ENCODE measurements at regions not wholly inside any gene's neighbourhood (a gene's known extent, or its start where the extent isn't known, plus 50 kb on each side); places are given as distances from the start of the nearest gene placed in this dataset.

- no peak for TF ChIP-seq CTCF (conservative IDR thresholded peaks at IDR 0.05; ENCODE audit: low read length)
- no peak for TF ChIP-seq EZH2phosphoT487 (IDR thresholded peaks at IDR 0.05; ENCODE audit: borderline replicate concordance, low read depth, low read length)
Measured at GRCh38 chr1:192108161-192108560, 50.1 kb upstream of the RGS18 start.

Data from OCI-LY7 (cell line).